GM12865 (cell line): ENCODE measurements at regions not wholly inside any gene's neighbourhood (a gene's known extent, or its start where the extent isn't known, plus 50 kb on each side); places are given as distances from the start of the nearest gene placed in this dataset.

Experiments
- DNase-seq: peaks from one replicate; pipeline ENCODE4 v3.0.0; 2010; ENCODE audit warnings: low read depth
- H3K4me3 ChIP-seq: 2 replicates; pipeline ENCODE4 v1.5.1; 2011; ENCODE audit warnings: mild to moderate bottlenecking, low read depth, low read length, control low read depth
- TF ChIP-seq, protein P1 (sequence below): IDR thresholded peaks from 2 replicates; pipeline ENCODE4 v1.5.1; 2011; ENCODE audit warnings: low read length, control low read depth, low read depth, inconsistent platforms; ENCODE audit not compliant: insufficient read depth; ENCODE audit errors: missing control alignments

DNA sequence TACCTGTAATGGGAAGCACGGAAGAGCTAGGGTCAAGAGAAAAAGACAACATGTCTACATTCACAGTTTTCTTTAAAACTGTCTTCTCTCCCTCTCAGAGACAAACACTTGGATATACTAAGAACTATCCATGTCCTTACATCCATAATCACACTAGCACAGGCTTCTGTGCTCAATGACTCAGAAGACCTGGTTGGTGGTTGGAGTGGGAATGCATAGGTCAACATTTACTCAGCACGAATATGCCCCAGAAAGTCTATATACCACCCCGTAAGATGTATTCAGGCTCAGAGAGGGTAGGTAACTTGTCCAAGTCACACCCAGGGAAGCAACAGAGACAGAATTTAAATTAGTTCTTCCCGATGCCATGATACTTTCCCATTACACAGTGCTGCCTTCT, 891.1 kb downstream of the TUSC7 start:
- DNase-seq = no peak
- TF ChIP-seq, protein P1, sequence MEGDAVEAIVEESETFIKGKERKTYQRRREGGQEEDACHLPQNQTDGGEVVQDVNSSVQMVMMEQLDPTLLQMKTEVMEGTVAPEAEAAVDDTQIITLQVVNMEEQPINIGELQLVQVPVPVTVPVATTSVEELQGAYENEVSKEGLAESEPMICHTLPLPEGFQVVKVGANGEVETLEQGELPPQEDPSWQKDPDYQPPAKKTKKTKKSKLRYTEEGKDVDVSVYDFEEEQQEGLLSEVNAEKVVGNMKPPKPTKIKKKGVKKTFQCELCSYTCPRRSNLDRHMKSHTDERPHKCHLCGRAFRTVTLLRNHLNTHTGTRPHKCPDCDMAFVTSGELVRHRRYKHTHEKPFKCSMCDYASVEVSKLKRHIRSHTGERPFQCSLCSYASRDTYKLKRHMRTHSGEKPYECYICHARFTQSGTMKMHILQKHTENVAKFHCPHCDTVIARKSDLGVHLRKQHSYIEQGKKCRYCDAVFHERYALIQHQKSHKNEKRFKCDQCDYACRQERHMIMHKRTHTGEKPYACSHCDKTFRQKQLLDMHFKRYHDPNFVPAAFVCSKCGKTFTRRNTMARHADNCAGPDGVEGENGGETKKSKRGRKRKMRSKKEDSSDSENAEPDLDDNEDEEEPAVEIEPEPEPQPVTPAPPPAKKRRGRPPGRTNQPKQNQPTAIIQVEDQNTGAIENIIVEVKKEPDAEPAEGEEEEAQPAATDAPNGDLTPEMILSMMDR = no peak
- no peak overlapping the region for H3K4me3 ChIP-seq

DNA sequence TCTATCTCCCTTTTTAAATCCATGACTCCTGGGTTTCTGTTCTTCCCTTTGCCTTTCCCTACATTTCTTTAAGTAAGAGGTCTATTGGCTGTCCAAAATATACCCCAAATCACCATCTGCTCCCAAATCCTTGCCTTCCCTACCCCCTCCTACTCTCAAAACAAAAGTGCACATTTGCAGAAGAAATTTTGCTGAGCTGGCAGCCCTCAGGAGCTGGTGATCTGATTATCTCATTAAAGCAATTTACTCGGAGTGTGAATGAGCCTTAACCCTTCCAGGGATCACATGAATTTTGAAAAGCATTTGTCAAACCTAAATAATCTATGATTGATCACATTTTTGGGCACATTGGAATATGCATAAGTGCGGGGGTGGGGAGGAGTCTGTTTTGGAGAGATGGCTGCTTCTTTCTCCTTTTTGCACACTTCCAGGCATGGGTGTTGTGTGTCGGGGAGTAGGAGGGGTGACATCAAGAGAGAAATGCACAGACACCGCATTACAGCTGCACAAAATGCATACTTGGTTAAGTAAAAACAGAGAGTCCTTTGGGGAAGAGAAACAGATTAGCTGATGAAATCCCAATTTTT, 892.6 kb downstream of the TUSC7 start:
- no peak for DNase-seq
- H3K4me3 ChIP-seq = no peak overlapping the region
- TF ChIP-seq, protein P1 = no peak

DNA sequence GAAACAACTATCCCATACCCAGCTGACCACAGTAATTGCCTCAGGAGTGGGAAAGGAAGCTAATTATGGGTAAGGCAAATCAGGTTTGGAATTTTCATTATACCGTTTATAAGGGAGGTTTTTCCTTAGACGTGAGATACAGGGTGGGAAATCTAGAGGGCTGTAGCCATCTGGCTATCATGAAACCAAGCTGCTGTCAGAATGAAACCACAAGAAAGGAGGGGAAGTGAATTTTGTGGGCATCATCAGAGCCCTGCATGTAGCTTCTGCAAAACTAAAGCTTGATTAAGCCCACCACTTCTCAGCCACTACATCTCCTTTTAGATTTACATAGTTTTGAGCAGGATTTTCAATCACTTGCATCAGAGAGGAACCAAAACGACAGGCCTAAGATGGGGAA, 893.5 kb downstream of the TUSC7 start:
- TF ChIP-seq, protein P1 = no peak
- peak; percentile 56 for DNase-seq
- no peak overlapping the region for H3K4me3 ChIP-seq

DNA sequence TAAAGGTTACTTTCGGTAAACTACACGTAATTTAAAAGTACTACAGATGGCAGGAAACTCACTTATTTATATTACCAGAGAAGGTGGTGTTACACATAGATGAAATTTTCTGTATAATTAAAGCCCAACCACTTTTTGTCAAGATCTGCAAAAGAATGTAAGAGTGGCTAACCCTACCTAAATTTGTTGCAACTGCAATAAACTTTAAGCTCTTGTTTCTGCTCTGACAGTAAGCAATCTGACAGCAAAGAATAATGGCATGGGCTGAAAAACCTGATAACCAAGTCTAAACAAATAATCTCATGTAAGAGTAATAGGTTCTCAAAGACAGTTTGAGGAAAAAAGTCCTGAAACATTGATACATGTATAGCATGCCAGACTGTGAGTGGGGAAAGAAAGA, 897.3 kb downstream of the TUSC7 start:
- TF ChIP-seq, protein P1 = no peak
- H3K4me3 ChIP-seq = no peak overlapping the region
- DNase-seq = no peak

DNA sequence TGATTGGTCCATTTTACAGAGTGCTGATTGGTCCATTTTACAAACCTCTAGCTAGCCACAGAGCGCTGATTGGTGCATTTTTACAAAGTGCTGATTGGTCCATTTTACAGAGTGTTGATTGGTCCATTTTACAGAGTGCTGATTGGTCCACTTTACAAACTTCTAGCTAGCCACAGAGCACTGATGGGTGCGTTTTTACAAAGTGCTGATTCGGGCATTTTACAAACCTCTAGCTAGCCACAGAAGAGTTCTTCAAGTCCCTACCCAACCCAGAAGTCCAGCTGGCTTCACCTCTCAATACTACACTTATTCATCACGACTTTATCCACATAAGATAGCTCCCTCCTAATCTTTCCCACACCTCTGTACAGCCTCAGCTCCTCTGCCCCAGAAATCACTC, 899.8 kb downstream of the TUSC7 start:
- H3K4me3 ChIP-seq = no peak overlapping the region
- DNase-seq = no peak
- TF ChIP-seq, protein P1 = no peak

DNA sequence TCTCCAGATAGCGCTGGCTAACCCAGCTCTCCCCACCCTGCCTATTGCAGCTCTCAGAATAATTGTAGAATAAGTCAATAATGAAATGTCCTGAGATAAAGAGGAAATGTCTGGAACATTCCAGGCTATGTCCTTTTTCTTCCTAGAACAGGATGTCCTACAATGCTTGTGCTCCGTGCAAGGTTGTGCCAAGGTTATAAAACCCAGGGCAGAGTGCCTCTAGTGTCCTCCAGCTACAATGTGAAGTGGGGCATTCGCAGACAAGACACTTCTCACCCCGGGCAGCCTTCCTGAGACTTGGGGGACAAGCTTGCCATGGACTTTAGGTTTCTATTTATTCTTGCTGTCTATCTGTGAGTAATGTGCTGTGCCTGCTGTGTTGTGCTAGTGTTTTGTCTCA, 900.6 kb downstream of the TUSC7 start:
- DNase-seq = no peak

More for the DNA sequence above, 900.6 kb downstream of the TUSC7 start:
- H3K4me3 ChIP-seq = no peak overlapping the region
- TF ChIP-seq, protein P1 = no peak
